ENCODE measurements at regions not wholly inside any gene's neighbourhood (a gene's known extent, or its start where the extent isn't known, plus 50 kb on each side); places are given as distances from the start of the nearest gene placed in this dataset.

DNA sequence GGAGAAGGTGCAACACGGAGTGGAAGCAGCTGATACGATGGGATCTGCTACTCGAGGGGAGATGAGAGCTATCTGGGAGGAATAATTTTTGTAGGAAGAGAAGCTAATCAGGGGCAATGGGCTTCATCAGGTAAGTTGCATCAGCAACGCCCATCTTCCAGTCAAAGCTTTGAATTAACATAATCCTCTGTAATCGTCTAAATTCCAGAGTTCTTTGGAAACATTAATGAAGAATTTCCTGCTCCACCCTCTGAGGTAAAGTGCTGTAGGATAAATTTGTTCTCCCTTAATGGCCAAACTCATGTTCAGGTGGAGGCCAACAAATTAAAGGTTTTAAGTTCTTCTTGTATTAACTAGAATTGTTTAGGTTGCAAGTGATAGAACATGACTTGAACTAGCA lies 94.0 kb upstream of the KAZN start:
- no peaks in the 10 kb centered on the region for H3F3A ChIP-seq (ENCODE audit: low read length, unreplicated experiment)
- H3K36me3 ChIP-seq (ENCODE audit: low read depth, low read length) = no peaks in the 10 kb centered on the region
- H3K4me3 ChIP-seq (ENCODE audit: low read length) = no peak overlapping the region
- TF ChIP-seq, protein P1, sequence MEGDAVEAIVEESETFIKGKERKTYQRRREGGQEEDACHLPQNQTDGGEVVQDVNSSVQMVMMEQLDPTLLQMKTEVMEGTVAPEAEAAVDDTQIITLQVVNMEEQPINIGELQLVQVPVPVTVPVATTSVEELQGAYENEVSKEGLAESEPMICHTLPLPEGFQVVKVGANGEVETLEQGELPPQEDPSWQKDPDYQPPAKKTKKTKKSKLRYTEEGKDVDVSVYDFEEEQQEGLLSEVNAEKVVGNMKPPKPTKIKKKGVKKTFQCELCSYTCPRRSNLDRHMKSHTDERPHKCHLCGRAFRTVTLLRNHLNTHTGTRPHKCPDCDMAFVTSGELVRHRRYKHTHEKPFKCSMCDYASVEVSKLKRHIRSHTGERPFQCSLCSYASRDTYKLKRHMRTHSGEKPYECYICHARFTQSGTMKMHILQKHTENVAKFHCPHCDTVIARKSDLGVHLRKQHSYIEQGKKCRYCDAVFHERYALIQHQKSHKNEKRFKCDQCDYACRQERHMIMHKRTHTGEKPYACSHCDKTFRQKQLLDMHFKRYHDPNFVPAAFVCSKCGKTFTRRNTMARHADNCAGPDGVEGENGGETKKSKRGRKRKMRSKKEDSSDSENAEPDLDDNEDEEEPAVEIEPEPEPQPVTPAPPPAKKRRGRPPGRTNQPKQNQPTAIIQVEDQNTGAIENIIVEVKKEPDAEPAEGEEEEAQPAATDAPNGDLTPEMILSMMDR (conservative IDR thresholded peaks at IDR 0.05; ENCODE audit: low read depth, low read length) = no peak
- TF ChIP-seq EZH2phosphoT487 (IDR thresholded peaks at IDR 0.05; ENCODE audit: borderline replicate concordance, low read length) (no peak), EZH2 (IDR thresholded peaks at IDR 0.05; ENCODE audit: low read length, unreplicated experiment) (no peak)
- H2AFZ ChIP-seq (ENCODE audit: low read length) = no peak overlapping the region
- no peaks in the 10 kb centered on the region for H3K27me3 ChIP-seq (ENCODE audit: low read length)
- H4K20me1 ChIP-seq (ENCODE audit: low read length) = no peaks in the 10 kb centered on the region
- no peaks in the 10 kb centered on the region for H3K79me2 ChIP-seq (ENCODE audit: low read length)
- ChIA-PET CTCF (no interaction called here), POLR2A (ENCODE audit: unreplicated experiment) (interaction anchor here (0.6 kb wide), 1 partner anchor 13 kb away, joined by 5 read pairs; no protein-coding TSS in a partner anchor)
- H3K4me2 ChIP-seq (ENCODE audit: low read length) = no peak overlapping the region
- H3K4me1 ChIP-seq (ENCODE audit: insufficient read depth, low read length) = peaks cover 13% of the 10 kb centered on the region
- ATAC-seq = no peak
- no peaks in the 10 kb centered on the region for H3K9me2 ChIP-seq (replicated peaks; ENCODE audit: low read length)
- H3K9me3 ChIP-seq (ENCODE audit: low read length) = no peaks in the 10 kb centered on the region
- no TSS peak for BruUV-seq (replicated peaks)
- intact Hi-C loops (cut with micrococcal nuclease) = no loop called here
- H3K9ac ChIP-seq (ENCODE audit: low read length) = no peak overlapping the region
- DNase-seq = no peak
- no peak overlapping the region for H3K27ac ChIP-seq (ENCODE audit: low read length)

DNA sequence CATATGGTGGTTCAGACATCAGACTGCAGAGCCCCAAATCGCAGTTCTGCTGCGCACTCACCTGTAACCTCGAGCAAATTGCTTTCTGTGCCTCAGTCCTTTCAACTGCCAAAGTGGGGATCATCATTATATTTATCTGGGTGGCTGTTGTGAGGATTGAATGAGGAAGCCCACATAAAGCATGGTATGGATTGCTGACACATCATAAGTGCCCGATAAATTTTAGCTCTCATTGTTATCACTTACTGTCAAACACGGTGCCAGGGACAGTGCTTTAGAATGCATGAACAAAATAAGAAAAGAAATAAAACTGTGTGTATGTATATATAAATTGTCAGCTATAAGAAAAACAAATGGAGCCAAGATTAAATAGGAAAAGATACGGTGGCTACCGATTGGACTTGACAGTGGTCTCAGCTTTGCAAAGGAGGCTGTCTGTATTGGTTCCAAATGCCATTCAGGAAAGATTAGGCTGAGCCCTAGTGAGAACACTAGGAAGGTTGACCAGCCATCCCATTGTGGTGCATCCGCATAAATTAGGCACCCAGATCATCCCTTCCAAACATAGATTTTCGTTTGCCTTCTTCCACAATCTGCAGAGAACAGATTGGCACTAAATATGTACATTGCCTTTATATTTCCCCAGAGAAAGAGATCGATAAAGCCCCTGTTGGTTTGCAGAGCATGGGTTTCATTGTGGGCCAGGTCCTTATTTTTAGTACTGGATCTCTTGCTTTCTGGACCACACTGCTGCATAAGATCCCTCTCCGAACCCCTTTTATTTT lies 91.8 kb upstream of the KAZN start:
- H3F3A ChIP-seq (ENCODE audit: low read length, unreplicated experiment) = no peaks in the 10 kb centered on the region
- H3K4me1 ChIP-seq (ENCODE audit: insufficient read depth, low read length) = no peaks in the 10 kb centered on the region
- TF ChIP-seq EZH2phosphoT487 (IDR thresholded peaks at IDR 0.05; ENCODE audit: borderline replicate concordance, low read length) (no peak), EZH2 (IDR thresholded peaks at IDR 0.05; ENCODE audit: low read length, unreplicated experiment) (no peak)
- TF ChIP-seq, protein P1 (conservative IDR thresholded peaks at IDR 0.05; ENCODE audit: low read depth, low read length) = no peak
- H3K9ac ChIP-seq (ENCODE audit: low read length) = no peak overlapping the region
- no peak overlapping the region for H3K4me3 ChIP-seq (ENCODE audit: low read length)
- intact Hi-C loops (cut with micrococcal nuclease) = no loop called here
- H3K27ac ChIP-seq (ENCODE audit: low read length) = no peak overlapping the region
- H4K20me1 ChIP-seq (ENCODE audit: low read length) = no peaks in the 10 kb centered on the region
- BruUV-seq (replicated peaks) = no TSS peak
- H3K4me2 ChIP-seq (ENCODE audit: low read length) = no peak overlapping the region
- ChIA-PET POLR2A (ENCODE audit: unreplicated experiment) (no interaction called here), CTCF (no interaction called here)
- H3K36me3 ChIP-seq (ENCODE audit: low read depth, low read length) = no peaks in the 10 kb centered on the region
- H3K9me2 ChIP-seq (replicated peaks; ENCODE audit: low read length) = no peaks in the 10 kb centered on the region
- H2AFZ ChIP-seq (ENCODE audit: low read length) = no peak overlapping the region
- ATAC-seq (no peak), DNase-seq (no peak)
- H3K79me2 ChIP-seq (ENCODE audit: low read length) = no peaks in the 10 kb centered on the region
- H3K9me3 ChIP-seq (ENCODE audit: low read length) = no peaks in the 10 kb centered on the region
- no peaks in the 10 kb centered on the region for H3K27me3 ChIP-seq (ENCODE audit: low read length)

DNA sequence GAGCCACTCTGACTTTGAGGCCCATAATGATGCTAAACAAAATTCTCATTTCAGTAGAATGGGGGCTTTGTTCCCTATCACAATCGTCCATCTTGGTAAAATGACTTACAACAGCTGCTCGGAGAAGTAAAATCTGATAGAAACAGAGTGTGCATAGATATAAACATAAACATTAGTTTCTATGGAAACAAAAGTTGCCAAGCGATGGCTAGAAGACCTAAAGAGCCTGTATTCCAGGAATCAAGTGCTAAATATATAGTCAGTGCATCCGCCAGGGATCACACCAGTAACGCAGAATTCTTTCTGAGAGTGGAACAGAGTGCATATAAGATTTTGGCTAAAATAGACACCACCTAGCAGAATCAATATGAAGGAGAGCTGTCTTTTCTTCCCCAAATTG lies 91.2 kb upstream of the KAZN start:
- no TSS peak for BruUV-seq (replicated peaks)
- ATAC-seq = no peak
- POLR2A ChIA-PET (ENCODE audit: unreplicated experiment) = no interaction called here
- Histone ChIP-seq H3K4me1 (ENCODE audit: insufficient read depth, low read length) (no peaks in the 10 kb centered on the region), H3K9ac (ENCODE audit: low read length) (no peak overlapping the region), H3K9me3 (ENCODE audit: low read length) (no peaks in the 10 kb centered on the region), H3K27ac (ENCODE audit: low read length) (no peak overlapping the region), H3K36me3 (ENCODE audit: low read depth, low read length) (no peaks in the 10 kb centered on the region), H3K4me2 (ENCODE audit: low read length) (no peak overlapping the region), H3K4me3 (ENCODE audit: low read length) (no peak overlapping the region), H3F3A (ENCODE audit: low read length, unreplicated experiment) (no peaks in the 10 kb centered on the region), H3K79me2 (ENCODE audit: low read length) (no peaks in the 10 kb centered on the region), H3K27me3 (ENCODE audit: low read length) (no peaks in the 10 kb centered on the region), H2AFZ (ENCODE audit: low read length) (no peak overlapping the region), H3K9me2 (replicated peaks; ENCODE audit: low read length) (no peaks in the 10 kb centered on the region), H4K20me1 (ENCODE audit: low read length) (no peaks in the 10 kb centered on the region)
- TF ChIP-seq EZH2 (IDR thresholded peaks at IDR 0.05; ENCODE audit: low read length, unreplicated experiment) = no peak
- TF ChIP-seq, protein P1 (conservative IDR thresholded peaks at IDR 0.05; ENCODE audit: low read depth, low read length) = no peak
- TF ChIP-seq EZH2phosphoT487 (IDR thresholded peaks at IDR 0.05; ENCODE audit: borderline replicate concordance, low read length) = no peak
- CTCF ChIA-PET = no interaction called here
- intact Hi-C loops (cut with micrococcal nuclease) = no loop called here
- DNase-seq = no peak
